ENCODE measurements at regions not wholly inside any gene's neighbourhood (a gene's known extent, or its start where the extent isn't known, plus 50 kb on each side); places are given as distances from the start of the nearest gene placed in this dataset.

DNA sequence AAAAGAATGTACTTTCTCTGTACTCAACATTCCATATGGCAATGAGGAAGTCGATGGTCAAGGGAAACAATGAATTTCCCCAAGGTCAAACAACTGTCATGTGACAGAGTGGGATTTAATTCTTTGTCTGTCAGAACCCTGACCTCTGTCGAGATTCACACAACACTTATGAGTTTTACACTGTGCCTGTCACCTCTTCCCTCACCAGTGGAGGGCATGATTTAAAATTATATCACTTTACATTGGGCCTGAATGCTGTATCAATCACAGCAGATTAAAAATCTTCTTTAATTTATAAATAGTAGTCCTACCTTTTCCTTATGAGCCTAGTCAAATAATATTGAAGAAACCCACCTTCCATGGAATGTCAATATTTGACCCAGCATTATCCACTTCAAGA, 276.7 kb downstream of the CDH10 start:
- no peak overlapping the region for H2BK15ac ChIP-seq (ENCODE audit: low read depth, low read length)
- H4K5ac ChIP-seq (ENCODE audit: low read depth, low read length) = no peak overlapping the region
- TF ChIP-seq MAZ (IDR thresholded peaks at IDR 0.05; ENCODE audit: borderline replicate concordance, low read depth, low read length) (no peak), CHD1 (IDR thresholded peaks at IDR 0.05; ENCODE audit: low read depth, low read length) (no peak)
- TF ChIP-seq, protein P1, sequence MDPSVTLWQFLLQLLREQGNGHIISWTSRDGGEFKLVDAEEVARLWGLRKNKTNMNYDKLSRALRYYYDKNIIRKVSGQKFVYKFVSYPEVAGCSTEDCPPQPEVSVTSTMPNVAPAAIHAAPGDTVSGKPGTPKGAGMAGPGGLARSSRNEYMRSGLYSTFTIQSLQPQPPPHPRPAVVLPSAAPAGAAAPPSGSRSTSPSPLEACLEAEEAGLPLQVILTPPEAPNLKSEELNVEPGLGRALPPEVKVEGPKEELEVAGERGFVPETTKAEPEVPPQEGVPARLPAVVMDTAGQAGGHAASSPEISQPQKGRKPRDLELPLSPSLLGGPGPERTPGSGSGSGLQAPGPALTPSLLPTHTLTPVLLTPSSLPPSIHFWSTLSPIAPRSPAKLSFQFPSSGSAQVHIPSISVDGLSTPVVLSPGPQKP (IDR thresholded peaks at IDR 0.05; ENCODE audit: borderline replicate concordance, low read depth, low read length) = no peak
- peaks cover 12% of the 10 kb centered on the region; the same call in 1 of the 2 replicates for H3K9me3 ChIP-seq (ENCODE audit: control insufficient read depth, insufficient read depth, low read length)
- no peak overlapping the region for H2BK20ac ChIP-seq (ENCODE audit: low read depth, low read length)
- no peak overlapping the region for H3K27ac ChIP-seq (ENCODE audit: insufficient read depth, low read length)
- H3K4me1 ChIP-seq (ENCODE audit: control insufficient read depth, insufficient read depth, low read length) = no peaks in the 10 kb centered on the region
- dilution Hi-C loops (cut with HindIII; ENCODE audit: low sequenced_read_pairs, unreplicated experiment) = no loop called here
- H3K56ac ChIP-seq (ENCODE audit: extremely low read depth, insufficient read depth, low read length) = no peak overlapping the region
- H4K91ac ChIP-seq (ENCODE audit: insufficient read depth, low read depth, low read length) = no peak overlapping the region
- no peak overlapping the region for H3K14ac ChIP-seq (replicated peaks; ENCODE audit: low read depth, low read length)
- H3K4ac ChIP-seq (ENCODE audit: low read depth, low read length) = no peak overlapping the region
- in situ Hi-C loops (cut with MboI; ENCODE audit: low sequenced_read_pairs) = no loop called here
- H3K18ac ChIP-seq (ENCODE audit: low read depth, low read length) = no peak overlapping the region
- DNase-seq (no peak), ATAC-seq (ENCODE audit: low read depth) (no peak)
- no peaks in the 10 kb centered on the region for H3K27me3 ChIP-seq (ENCODE audit: control insufficient read depth, insufficient read depth, low read length)
- H3K9me1 ChIP-seq (ENCODE audit: insufficient read depth, low read length) = no peaks in the 10 kb centered on the region
- no peak overlapping the region for H2AK9ac ChIP-seq (replicated peaks; ENCODE audit: low read depth, low read length, poor library complexity)
- no peak overlapping the region for H2BK120ac ChIP-seq (ENCODE audit: low read depth, low read length)
- no TSS peak for BruUV-seq (replicated peaks)
- H3K36me3 ChIP-seq (ENCODE audit: control insufficient read depth, insufficient read depth, low read length) = no peaks in the 10 kb centered on the region
- H2AK5ac ChIP-seq (ENCODE audit: low read depth, low read length) = no peak overlapping the region
- POLR2A ChIA-PET (ENCODE audit: unreplicated experiment) = no interaction called here
- intact Hi-C loops (cut with micrococcal nuclease) = no loop called here
- no peak overlapping the region for H2AFZ ChIP-seq (replicated peaks; ENCODE audit: low read length, poor library complexity)
- H3K4me2 ChIP-seq (ENCODE audit: low read depth, low read length) = no peak overlapping the region
- no peak overlapping the region for H3K4me3 ChIP-seq (ENCODE audit: insufficient read depth, low read depth, low read length)
- H2BK5ac ChIP-seq (ENCODE audit: low read depth, low read length, poor library complexity, severe bottlenecking) = no peak overlapping the region
- H3K9ac ChIP-seq (ENCODE audit: low read depth, low read length) = no peak overlapping the region
- no peak overlapping the region for H3K23ac ChIP-seq (ENCODE audit: low read depth, low read length)
- no peak overlapping the region for H4K8ac ChIP-seq (ENCODE audit: low read depth in 2 of 2, low read length in 2 of 2)
- no peaks in the 10 kb centered on the region for H3K79me1 ChIP-seq (ENCODE audit: low read depth in 1 of 2, low read length in 2 of 2)
- WGBS, 2 experiments (ENCODE audit: extremely low coverage in 2 of 2, insufficient read length in 1 of 2) = no CpG with 5 or more reads among the region's 2 CpGs
- H4K20me1 ChIP-seq (ENCODE audit: insufficient read depth, low read length) = no peaks in the 10 kb centered on the region
- CTCF ChIA-PET = no interaction called here

Data from IMR-90 (cell line).